Kidney (tissue), 13 donors: ENCODE measurements at regions not wholly inside any gene's neighbourhood (a gene's known extent, or its start where the extent isn't known, plus 50 kb on each side); places are given as distances from the start of the nearest gene placed in this dataset.

Experiments
- DNase-seq, 5 donors: peaks; one replicate each; pipeline ENCODE4 v3.0.0-alpha.2; 2013 to 2020
- FAIRE-seq: peaks from 2 replicates; lab custom pipeline; 2012; peaks lifted over from hg19 to GRCh38; lab: Jason Lieb, UNC
- H3K27ac ChIP-seq, 2 donors: one replicate each; pipeline ENCODE4 v1.7.0; 2013; ENCODE audit warnings: low read depth in 2 of 2, low read length in 2 of 2, inconsistent platforms in 1 of 2
- H3K27me3 ChIP-seq: one replicate; pipeline ENCODE4 v1.7.1; 2013; ENCODE audit warnings: low read length, inconsistent platforms; ENCODE audit not compliant: control insufficient read depth, insufficient read depth
- H3K36me3 ChIP-seq, 3 donors: one replicate each; pipeline versions ENCODE4 v1.7.0 to v1.7.1; 2013; ENCODE audit warnings: low read length in 3 of 3, control low read depth in 1 of 3, inconsistent platforms in 1 of 3; ENCODE audit not compliant: insufficient read depth in 3 of 3, control insufficient read depth in 2 of 3
- H3K4me1 ChIP-seq, 3 donors: one replicate each; pipeline versions ENCODE4 v1.7.0 to v1.7.1; 2013; ENCODE audit warnings: low read length in 3 of 3, inconsistent platforms in 1 of 3, low read depth in 1 of 3; ENCODE audit not compliant: control insufficient read depth in 2 of 3, insufficient read depth in 2 of 3
- H3K4me3 ChIP-seq, 3 donors: one replicate each; pipeline versions ENCODE4 v1.7.0 to v1.8.1; 2013; ENCODE audit warnings: low read length in 3 of 3, control low read depth in 1 of 3, inconsistent platforms in 1 of 3
- H3K9ac ChIP-seq, 3 donors: one replicate each; pipeline versions ENCODE4 v1.7.0 to v1.7.1; 2013; ENCODE audit warnings: low read length in 3 of 3, control low read depth in 1 of 3, inconsistent platforms in 1 of 3
- H3K9me3 ChIP-seq, 3 donors: one replicate each; pipeline versions ENCODE4 v1.7.0 to v1.7.1; 2013; ENCODE audit warnings: low read length in 3 of 3, control low read depth in 1 of 3, inconsistent platforms in 1 of 3; ENCODE audit not compliant: control insufficient read depth in 2 of 3, insufficient read depth in 1 of 3
- intact Hi-C: fragments of 100-400 bp; cut with DNase I; formaldehyde crosslinking; loops from one replicate; pipeline ENCODE4 v1.11.1; 2022
- TF ChIP-seq, protein P1 (sequence below): IDR thresholded peaks from 3 replicates; pipeline ENCODE4 v1.5.1; 2012; ENCODE audit warnings: mild to moderate bottlenecking, moderate library complexity, borderline replicate concordance; ENCODE audit not compliant: insufficient read depth; ENCODE audit errors: extremely low read depth
- donor health status: control.
- donor health status: control.
- donor health status: control.
- donor health status: control.
- donor health status: control.
- donor health status: DM: yes; HTN: yes; CAD: no.
- donor health status: Normal renal cell carcinoma (clear cell type).

GRCh38 chr18:24770311-24771024 lies 310.0 kb downstream of the HRH4 start:
- FAIRE-seq (no peak), DNase-seq (no peak)
- H3K9ac ChIP-seq: no peak overlapping the region
- H3K27me3 ChIP-seq: no peaks in the 10 kb centered on the region
- H3K27ac ChIP-seq: no peak overlapping the region
- TF ChIP-seq, protein P1, sequence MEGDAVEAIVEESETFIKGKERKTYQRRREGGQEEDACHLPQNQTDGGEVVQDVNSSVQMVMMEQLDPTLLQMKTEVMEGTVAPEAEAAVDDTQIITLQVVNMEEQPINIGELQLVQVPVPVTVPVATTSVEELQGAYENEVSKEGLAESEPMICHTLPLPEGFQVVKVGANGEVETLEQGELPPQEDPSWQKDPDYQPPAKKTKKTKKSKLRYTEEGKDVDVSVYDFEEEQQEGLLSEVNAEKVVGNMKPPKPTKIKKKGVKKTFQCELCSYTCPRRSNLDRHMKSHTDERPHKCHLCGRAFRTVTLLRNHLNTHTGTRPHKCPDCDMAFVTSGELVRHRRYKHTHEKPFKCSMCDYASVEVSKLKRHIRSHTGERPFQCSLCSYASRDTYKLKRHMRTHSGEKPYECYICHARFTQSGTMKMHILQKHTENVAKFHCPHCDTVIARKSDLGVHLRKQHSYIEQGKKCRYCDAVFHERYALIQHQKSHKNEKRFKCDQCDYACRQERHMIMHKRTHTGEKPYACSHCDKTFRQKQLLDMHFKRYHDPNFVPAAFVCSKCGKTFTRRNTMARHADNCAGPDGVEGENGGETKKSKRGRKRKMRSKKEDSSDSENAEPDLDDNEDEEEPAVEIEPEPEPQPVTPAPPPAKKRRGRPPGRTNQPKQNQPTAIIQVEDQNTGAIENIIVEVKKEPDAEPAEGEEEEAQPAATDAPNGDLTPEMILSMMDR: no peak
- H3K36me3 ChIP-seq: no peaks in the 10 kb centered on the region
- no peaks in the 10 kb centered on the region for H3K9me3 ChIP-seq
- H3K4me1 ChIP-seq: no peaks in the 10 kb centered on the region
- intact Hi-C loops: no loop called here
- no peak overlapping the region for H3K4me3 ChIP-seq

DNA sequence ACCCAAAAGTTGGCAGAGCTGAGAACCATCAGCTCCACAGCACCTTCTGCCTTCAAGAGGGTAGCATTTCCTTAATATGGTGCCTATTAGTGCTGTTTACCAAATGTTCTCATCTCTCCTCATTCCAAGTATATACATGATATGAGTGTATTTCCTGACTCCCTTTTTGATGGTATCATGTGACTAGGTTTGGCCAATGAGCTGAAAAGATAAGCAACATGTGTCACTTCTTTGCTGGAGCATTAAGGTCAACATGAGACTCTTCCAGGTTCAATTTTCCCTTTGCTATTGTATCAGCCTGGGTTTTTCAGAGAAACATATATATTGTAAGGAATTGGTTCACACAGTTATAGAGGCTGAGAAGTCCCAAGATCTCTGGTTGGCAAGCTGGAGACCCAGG lies 310.9 kb downstream of the HRH4 start:
- H3K9me3 ChIP-seq: no peaks in the 10 kb centered on the region
- no peak overlapping the region for H3K9ac ChIP-seq
- no peak for FAIRE-seq
- intact Hi-C loops: no loop called here
- no peaks in the 10 kb centered on the region for H3K27me3 ChIP-seq
- H3K4me1 ChIP-seq: no peaks in the 10 kb centered on the region
- H3K36me3 ChIP-seq: no peaks in the 10 kb centered on the region
- no peak overlapping the region for H3K4me3 ChIP-seq
- TF ChIP-seq, protein P1: no peak
- no peak overlapping the region for H3K27ac ChIP-seq
- no peak for DNase-seq

DNA sequence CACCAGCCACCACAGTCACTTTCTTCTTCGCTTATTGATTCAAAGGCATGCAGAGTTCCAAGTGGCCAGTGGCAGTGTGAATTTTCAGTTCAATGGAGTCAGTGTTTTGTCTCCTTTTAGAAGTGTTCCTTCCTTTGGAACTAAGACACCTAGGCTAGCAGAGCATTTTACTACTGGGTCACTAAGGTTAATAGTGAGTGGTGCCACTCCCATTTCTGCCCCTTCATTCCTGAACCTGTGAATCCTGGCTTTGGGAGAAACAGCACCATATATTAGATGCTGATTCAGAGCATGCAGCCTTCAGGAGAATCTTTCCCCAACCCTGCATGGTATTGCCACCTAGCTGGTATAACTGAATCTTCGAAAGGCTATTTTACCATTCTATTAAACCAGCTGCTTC lies 312.7 kb downstream of the HRH4 start:
- Histone ChIP-seq H3K9me3 (no peaks in the 10 kb centered on the region), H3K4me3 (no peak overlapping the region), H3K4me1 (no peaks in the 10 kb centered on the region), H3K9ac (no peak overlapping the region), H3K27ac (no peak overlapping the region), H3K36me3 (no peaks in the 10 kb centered on the region), H3K27me3 (no peaks in the 10 kb centered on the region)
- intact Hi-C loops: no loop called here
- FAIRE-seq (no peak), DNase-seq (no peak)
- TF ChIP-seq, protein P1: no peak

- Histone ChIP-seq H3K36me3 (no peaks in the 10 kb centered on the region), H3K4me1 (no peaks in the 10 kb centered on the region), H3K9me3 (no peaks in the 10 kb centered on the region), H3K27me3 (no peaks in the 10 kb centered on the region), H3K9ac (no peak overlapping the region), H3K4me3 (no peak overlapping the region), H3K27ac (no peak overlapping the region)
- intact Hi-C loops: no loop called here
- no peak for FAIRE-seq
- TF ChIP-seq, protein P1: no peak
- DNase-seq: no peak
These were observed 315.6 kb downstream of the HRH4 start for GRCh38 chr18:24776019-24776418.
